B cell (primary cell): ENCODE measurements at regions not wholly inside any gene's neighbourhood (a gene's known extent, or its start where the extent isn't known, plus 50 kb on each side); places are given as distances from the start of the nearest gene placed in this dataset.

ENCODE experiments used
- ATAC-seq: fragments of 200-7000 bp; cut with Tn5 transposase; one replicate; pipeline ENCODE4 v1.10.0; 2021; ENCODE audit warnings: low read depth, mild to moderate bottlenecking, moderate number of reproducible peaks, moderate library complexity
- CTCF ChIA-PET: fragments of 350-600 bp; sonication (Branson Sonifier 250); formaldehyde crosslinking; loops from one replicate; lab custom pipeline; 2021; ENCODE audit warnings: antibody characterized with exemption, inconsistent platforms; lab: Charles Lee
- POLR2A ChIA-PET: fragments of 350-600 bp; sonication (Branson Sonifier 250); formaldehyde crosslinking; loops from one replicate; lab custom pipeline; 2021; ENCODE audit warnings: antibody characterized with exemption; lab: Charles Lee
- DNase-seq: peaks from one replicate; pipeline ENCODE4 v3.0.0; 2013
- H2AFZ ChIP-seq: 2 replicates; pipeline ENCODE4 v1.6.1; 2012; ENCODE audit warnings: mild to moderate bottlenecking, low read depth, low read length; ENCODE audit not compliant: insufficient read depth, poor library complexity, severe bottlenecking
- H3K27ac ChIP-seq, 2 donors: 1 replicate in 1 of 2; 2 replicates in 1 of 2; pipeline ENCODE4 v1.5.1; 2012 to 2013; ENCODE audit warnings: low read length in 2 of 2, mild to moderate bottlenecking in 2 of 2, moderate library complexity in 1 of 2
- H3K27me3 ChIP-seq, 4 experiments: fragments of 200-600 bp in 1 of 4; sonication (generic) in 1 of 4; replicated peaks in 1 of 4; 1 replicate in 2 of 4; 2 replicates in 2 of 4; pipeline versions ENCODE4 v1.6.1 to v1.7.0; 2013 to 2016; ENCODE audit warnings: low read length in 3 of 4, mild to moderate bottlenecking in 2 of 4, mixed read lengths in 1 of 4, moderate library complexity in 1 of 4; ENCODE audit not compliant: insufficient read depth in 4 of 4, control insufficient read depth in 3 of 4; ENCODE audit errors: control extremely low read depth in 1 of 4
- H3K36me3 ChIP-seq, 2 experiments: replicated peaks in 1 of 2; 1 replicate in 1 of 2; 2 replicates in 1 of 2; pipeline versions ENCODE4 v1.6.1 to v1.7.1; 2013; ENCODE audit warnings: low read length in 1 of 2; ENCODE audit not compliant: insufficient read depth in 2 of 2, control insufficient read depth in 1 of 2; ENCODE audit errors: control extremely low read depth in 1 of 2, extremely low read depth in 1 of 2
- H3K4me1 ChIP-seq, 2 donors: fragments of 200-600 bp in 1 of 2; sonication (generic) in 1 of 2; 1 replicate in 1 of 2; 2 replicates in 1 of 2; pipeline versions ENCODE4 v1.5.1 to v1.6.1; 2013 to 2017; ENCODE audit warnings: low read length in 2 of 2; ENCODE audit not compliant: control insufficient read depth in 2 of 2, insufficient read depth in 2 of 2
- H3K4me2 ChIP-seq: replicated peaks from 2 replicates; pipeline ENCODE3; 2012; ENCODE audit warnings: mild to moderate bottlenecking, low read depth, low read length; ENCODE audit not compliant: poor library complexity, severe bottlenecking
- H3K4me3 ChIP-seq, 5 experiments: fragments of 200-600 bp in 1 of 5; sonication (generic) in 1 of 5; 1 replicate in 3 of 5; 2 replicates in 2 of 5; pipeline versions ENCODE4 v1.5.1 to v1.7.0; 2011 to 2016; ENCODE audit warnings: low read length in 4 of 5, mild to moderate bottlenecking in 4 of 5, low read depth in 2 of 5, control low read depth in 1 of 5, moderate library complexity in 1 of 5; ENCODE audit not compliant: insufficient read depth in 1 of 5; ENCODE audit errors: control extremely low read depth in 1 of 5, extremely low read depth in 1 of 5
- H3K79me2 ChIP-seq: fragments of 200-600 bp; sonication (generic); one replicate; pipeline ENCODE4 v1.6.0; 2016; ENCODE audit warnings: low read length; ENCODE audit not compliant: control insufficient read depth, insufficient read depth
- H3K9ac ChIP-seq: fragments of 200-600 bp; sonication (generic); 2 replicates; pipeline ENCODE4 v1.6.1; 2017; ENCODE audit warnings: mild to moderate bottlenecking, low read length, moderate library complexity
- H3K9me3 ChIP-seq, 3 donors: one replicate each; pipeline versions ENCODE4 v1.6.1 to v1.7.1; 2013; ENCODE audit warnings: low read length in 2 of 3; ENCODE audit not compliant: control insufficient read depth in 2 of 3, insufficient read depth in 1 of 3; ENCODE audit errors: control extremely low read depth in 1 of 3
- H4K20me1 ChIP-seq: 2 replicates; pipeline ENCODE4 v1.6.0; 2012; ENCODE audit warnings: mild to moderate bottlenecking, low read length; ENCODE audit not compliant: insufficient read depth, control insufficient read depth, poor library complexity, severe bottlenecking
- H3K27ac Mint-ChIP-seq: one replicate; pipeline ENCODE4 v1.8.0; 2021; ENCODE audit warnings: mixed read lengths
- H3K27me3 Mint-ChIP-seq: one replicate; pipeline ENCODE4 v1.8.0; 2021; ENCODE audit warnings: mixed read lengths
- H3K4me1 Mint-ChIP-seq: one replicate; pipeline ENCODE4 v1.8.0; 2021; ENCODE audit warnings: mixed read lengths
- H3K4me3 Mint-ChIP-seq: one replicate; pipeline ENCODE4 v1.8.0; 2021; ENCODE audit warnings: mixed read lengths
- H3K9me3 Mint-ChIP-seq: one replicate; pipeline ENCODE4 v1.8.0; 2022; ENCODE audit warnings: mixed read lengths; ENCODE audit not compliant: insufficient read depth
- CTCF ChIP-seq: fragments of 200-600 bp; IDR thresholded peaks from one replicate; pipeline ENCODE4 v1.8.0; 2022; ENCODE audit warnings: antibody characterized with exemption, mild to moderate bottlenecking
- EZH2 ChIP-seq: IDR thresholded peaks from 2 replicates; pipeline ENCODE4 v1.6.1; 2012; ENCODE audit warnings: borderline replicate concordance, low read depth, mild to moderate bottlenecking, moderate library complexity, low read length; ENCODE audit not compliant: insufficient read depth, poor library complexity, severe bottlenecking
- WGBS: methylation state at CpG from one replicate; pipeline ENCODE4 v1.1.5; 2013; ENCODE audit warnings: missing lambda C conversion rate; ENCODE audit not compliant: insufficient coverage; 5-methylcytosine and 5-hydroxymethylcytosine counted together
- intact Hi-C: fragments of 100-400 bp; cut with micrococcal nuclease; formaldehyde crosslinking; loops from one replicate; pipeline ENCODE4 v1.10.0; 2022

GRCh38 chrX:39418731-39419638 is 617.7 kb downstream of the MID1IP1 start:
- DNase-seq = no peak
- Histone ChIP-seq H3K9ac (no peak overlapping the region), H3K36me3 (no peaks in the 10 kb centered on the region), H3K4me2 (no peak overlapping the region), H3K4me3 (no peak overlapping the region), H3K9me3 (no peaks in the 10 kb centered on the region), H2AFZ (no peak overlapping the region), H3K27me3 (peaks cover 0 to 4% (median 0%) of the 10 kb centered on the region in 4 experiments), H4K20me1 (no peaks in the 10 kb centered on the region), H3K4me1 (peaks cover 11 to 12% of the 10 kb centered on the region in 2 donors), H3K79me2 (no peaks in the 10 kb centered on the region), H3K27ac (no peak overlapping the region)
- WGBS = 95% methylated on average over 11 of the region's 29 CpGs
- ChIA-PET CTCF (no interaction called here), POLR2A (no interaction called here)
- Mint-ChIP-seq H3K27ac (no peak overlapping the region), H3K27me3 (no peaks in the 10 kb centered on the region), H3K4me3 (no peak overlapping the region), H3K9me3 (no peaks in the 10 kb centered on the region), H3K4me1 (peaks cover 21% of the 10 kb centered on the region)
- TF ChIP-seq CTCF = no peak
- TF ChIP-seq EZH2 = no peak
- intact Hi-C loops = no loop called here
- ATAC-seq = no peak

- H3K4me3 ChIP-seq = no peak overlapping the region
- H3K9me3 ChIP-seq = no peaks in the 10 kb centered on the region
- no peak overlapping the region for H2AFZ ChIP-seq
- H3K9ac ChIP-seq = no peak overlapping the region
- ChIA-PET CTCF (no interaction called here), POLR2A (no interaction called here)
- no peaks in the 10 kb centered on the region for H3K79me2 ChIP-seq
- Mint-ChIP-seq H3K4me1 (peaks cover 21% of the 10 kb centered on the region), H3K4me3 (no peak overlapping the region), H3K27ac (no peak overlapping the region), H3K9me3 (no peaks in the 10 kb centered on the region), H3K27me3 (no peaks in the 10 kb centered on the region)
- ATAC-seq = no peak
- no peak overlapping the region for H3K4me2 ChIP-seq
- no peaks in the 10 kb centered on the region for H4K20me1 ChIP-seq
- no peaks in the 10 kb centered on the region for H3K36me3 ChIP-seq
- H3K4me1 ChIP-seq = peaks cover 10 to 11% of the 10 kb centered on the region in 2 donors
- no peaks in the 10 kb centered on the region for H3K27me3 ChIP-seq
- DNase-seq = no peak
- intact Hi-C loops = no loop called here
- 80% methylated on average over 1 of the region's 3 CpGs for WGBS
- H3K27ac ChIP-seq = no peak overlapping the region
- TF ChIP-seq CTCF = no peak
- no peak for TF ChIP-seq EZH2
Observed at GRCh38 chrX:39421006-39421405, 619.7 kb downstream of the MID1IP1 start.
